Stimulated activated naive CD8-positive, alpha-beta T cell treated with anti-CD3 and anti-CD28 coated beads, Interleukin-15, amount 100 ng/mL, for 72 hours (primary cell): ENCODE measurements at regions not wholly inside any gene's neighbourhood (a gene's known extent, or its start where the extent isn't known, plus 50 kb on each side); places are given as distances from the start of the nearest gene placed in this dataset.

ENCODE experiments used
- ATAC-seq: fragments of 150-1000 bp; cut with Tn5 transposase; 2 replicates; pipeline ENCODE4 v1.10.0; 2021; ENCODE audit warnings: mild to moderate bottlenecking, moderate library complexity
- DNase-seq, 2 donors: peaks; one replicate each; pipeline ENCODE4 v3.0.0; 2021 to 2022
- H3K27ac Mint-ChIP-seq, 2 donors: one replicate each; pipeline ENCODE4 v1.8.0; 2022; ENCODE audit warnings: mild to moderate bottlenecking in 2 of 2, mixed read lengths in 2 of 2, moderate library complexity in 2 of 2
- H3K27me3 Mint-ChIP-seq: one replicate; pipeline ENCODE4 v1.8.0; 2022; ENCODE audit warnings: mixed read lengths
- H3K4me1 Mint-ChIP-seq: one replicate; pipeline ENCODE4 v1.8.0; 2022; ENCODE audit warnings: mild to moderate bottlenecking, mixed read lengths
- H3K4me3 Mint-ChIP-seq, 2 donors: one replicate each; pipeline ENCODE4 v1.8.0; 2022; ENCODE audit warnings: mild to moderate bottlenecking in 2 of 2, mixed read lengths in 2 of 2, moderate library complexity in 1 of 2
- H3K9me3 Mint-ChIP-seq, 2 donors: one replicate each; pipeline ENCODE4 v1.8.0; 2022; ENCODE audit warnings: mixed read lengths in 2 of 2

GRCh38 chr9:108535526-108535925 is 320.3 kb downstream of the ACTL7B start:
- H3K4me3 Mint-ChIP-seq: no peak overlapping the region
- H3K27ac Mint-ChIP-seq: no peak overlapping the region
- no peaks in the 10 kb centered on the region for H3K27me3 Mint-ChIP-seq
- ATAC-seq (no peak), DNase-seq (no peak)
- peaks cover 10 to 21% of the 10 kb centered on the region in 2 donors for H3K9me3 Mint-ChIP-seq
- H3K4me1 Mint-ChIP-seq: no peaks in the 10 kb centered on the region

GRCh38 chr9:108534741-108535140 is 321.0 kb downstream of the ACTL7B start:
- ATAC-seq (no peak), DNase-seq (no peak)
- Mint-ChIP-seq H3K27me3 (no peaks in the 10 kb centered on the region), H3K9me3 (peaks cover 10 to 21% of the 10 kb centered on the region in 2 donors), H3K4me3 (no peak overlapping the region), H3K27ac (no peak overlapping the region), H3K4me1 (no peaks in the 10 kb centered on the region)

- peaks cover 9 to 13% of the 10 kb centered on the region in 2 donors for H3K9me3 Mint-ChIP-seq
- H3K27me3 Mint-ChIP-seq: no peaks in the 10 kb centered on the region
- no peak for DNase-seq
- no peak for ATAC-seq
- no peak overlapping the region for H3K27ac Mint-ChIP-seq
- H3K4me1 Mint-ChIP-seq: no peaks in the 10 kb centered on the region
- no peak overlapping the region for H3K4me3 Mint-ChIP-seq
Observed at GRCh38 chr9:108530141-108530540, 325.6 kb downstream of the ACTL7B start.

- H3K4me3 Mint-ChIP-seq: no peak overlapping the region
- ATAC-seq: no peak
- no peak for DNase-seq
- H3K27me3 Mint-ChIP-seq: no peaks in the 10 kb centered on the region
- H3K27ac Mint-ChIP-seq: no peak overlapping the region
- H3K4me1 Mint-ChIP-seq: no peaks in the 10 kb centered on the region
- H3K9me3 Mint-ChIP-seq: no peaks in the 10 kb centered on the region
Observed at GRCh38 chr9:108528231-108528630, 327.6 kb downstream of the ACTL7B start.

GRCh38 chr9:108526518-108526917 is 329.3 kb downstream of the ACTL7B start:
- no peaks in the 10 kb centered on the region for H3K27me3 Mint-ChIP-seq
- DNase-seq (no peak), ATAC-seq (no peak)
- no peak overlapping the region for H3K27ac Mint-ChIP-seq
- no peaks in the 10 kb centered on the region for H3K4me1 Mint-ChIP-seq
- H3K4me3 Mint-ChIP-seq: no peak overlapping the region
- H3K9me3 Mint-ChIP-seq: peaks cover 0 to 4% of the 10 kb centered on the region in 2 donors

GRCh38 chr9:108525186-108525585 is 330.6 kb downstream of the ACTL7B start:
- DNase-seq: no peak
- peaks cover 0 to 4% of the 10 kb centered on the region in 2 donors for H3K9me3 Mint-ChIP-seq
- H3K27ac Mint-ChIP-seq: no peak overlapping the region
- H3K4me1 Mint-ChIP-seq: no peaks in the 10 kb centered on the region
- ATAC-seq: no peak
- H3K4me3 Mint-ChIP-seq: no peak overlapping the region
- H3K27me3 Mint-ChIP-seq: no peaks in the 10 kb centered on the region

GRCh38 chr9:108521063-108521590 is 334.7 kb downstream of the ACTL7B start:
- Mint-ChIP-seq H3K4me1 (no peaks in the 10 kb centered on the region), H3K27ac (no peak overlapping the region), H3K4me3 (no peak overlapping the region), H3K9me3 (peaks cover 4 to 6% of the 10 kb centered on the region in 2 donors), H3K27me3 (no peaks in the 10 kb centered on the region)
- ATAC-seq (no peak), DNase-seq (no peak)

GRCh38 chr9:108519437-108519836 is 336.3 kb downstream of the ACTL7B start:
- H3K9me3 Mint-ChIP-seq: peaks cover 6 to 15% of the 10 kb centered on the region in 2 donors
- ATAC-seq (no peak), DNase-seq (no peak)
- no peak overlapping the region for H3K27ac Mint-ChIP-seq
- no peak overlapping the region for H3K4me3 Mint-ChIP-seq
- no peaks in the 10 kb centered on the region for H3K4me1 Mint-ChIP-seq
- no peaks in the 10 kb centered on the region for H3K27me3 Mint-ChIP-seq

GRCh38 chr9:108517651-108518365 is 338.0 kb downstream of the ACTL7B start:
- Mint-ChIP-seq H3K4me3 (no peak overlapping the region), H3K27me3 (no peaks in the 10 kb centered on the region), H3K9me3 (peaks cover 6 to 15% of the 10 kb centered on the region in 2 donors), H3K27ac (no peak overlapping the region), H3K4me1 (no peaks in the 10 kb centered on the region)
- DNase-seq (no peak), ATAC-seq (no peak)

- H3K27me3 Mint-ChIP-seq: no peaks in the 10 kb centered on the region
- ATAC-seq (no peak), DNase-seq (no peak)
- H3K27ac Mint-ChIP-seq: no peak overlapping the region
- H3K9me3 Mint-ChIP-seq: peaks cover 14 to 18% of the 10 kb centered on the region in 2 donors
- no peaks in the 10 kb centered on the region for H3K4me1 Mint-ChIP-seq
- no peak overlapping the region for H3K4me3 Mint-ChIP-seq
Observed at GRCh38 chr9:108516391-108516790, 339.4 kb downstream of the ACTL7B start.

- Mint-ChIP-seq H3K4me1 (no peaks in the 10 kb centered on the region), H3K9me3 (peaks cover 16 to 22% of the 10 kb centered on the region in 2 donors), H3K27ac (no peak overlapping the region), H3K27me3 (no peaks in the 10 kb centered on the region), H3K4me3 (no peak overlapping the region)
- ATAC-seq (no peak), DNase-seq (no peak)
Observed at GRCh38 chr9:108515856-108516255, 339.9 kb downstream of the ACTL7B start.

GRCh38 chr9:108512426-108513173 is 343.2 kb downstream of the ACTL7B start:
- ATAC-seq: no peak
- H3K4me3 Mint-ChIP-seq: no peak overlapping the region
- H3K27ac Mint-ChIP-seq: no peak overlapping the region
- no peaks in the 10 kb centered on the region for H3K27me3 Mint-ChIP-seq
- H3K4me1 Mint-ChIP-seq: no peaks in the 10 kb centered on the region
- DNase-seq: no peak
- H3K9me3 Mint-ChIP-seq: peaks cover 16 to 17% of the 10 kb centered on the region in 2 donors

GRCh38 chr9:108511307-108511706 is 344.5 kb downstream of the ACTL7B start:
- no peak overlapping the region for H3K4me3 Mint-ChIP-seq
- ATAC-seq: no peak
- no peak overlapping the region for H3K27ac Mint-ChIP-seq
- H3K4me1 Mint-ChIP-seq: no peaks in the 10 kb centered on the region
- DNase-seq: no peak
- H3K27me3 Mint-ChIP-seq: no peaks in the 10 kb centered on the region
- H3K9me3 Mint-ChIP-seq: peaks cover 16% of the 10 kb centered on the region in 2 donors

GRCh38 chr9:108496846-108497245 is 358.9 kb downstream of the ACTL7B start:
- Mint-ChIP-seq H3K9me3 (peaks cover 32 to 44% of the 10 kb centered on the region in 2 donors), H3K27me3 (no peaks in the 10 kb centered on the region), H3K4me1 (no peaks in the 10 kb centered on the region), H3K4me3 (no peak overlapping the region), H3K27ac (no peak overlapping the region)
- DNase-seq (no peak), ATAC-seq (no peak)

- Mint-ChIP-seq H3K27ac (no peak overlapping the region), H3K4me1 (no peaks in the 10 kb centered on the region), H3K4me3 (no peak overlapping the region), H3K27me3 (no peaks in the 10 kb centered on the region), H3K9me3 (peaks cover 0 to 7% of the 10 kb centered on the region in 2 donors)
- ATAC-seq: no peak
- DNase-seq: no peak
Observed at GRCh38 chr9:108489567-108489966, 366.2 kb downstream of the ACTL7B start.

- Mint-ChIP-seq H3K4me1 (no peaks in the 10 kb centered on the region), H3K27me3 (peaks cover 8% of the 10 kb centered on the region), H3K4me3 (no peak overlapping the region), H3K9me3 (peaks cover 0 to 13% of the 10 kb centered on the region in 2 donors), H3K27ac (no peak overlapping the region)
- no peak for ATAC-seq
- no peak for DNase-seq
Observed at GRCh38 chr9:108486831-108487230, 369.0 kb downstream of the ACTL7B start.
